ENCODE measurements at regions not wholly inside any gene's neighbourhood (a gene's known extent, or its start where the extent isn't known, plus 50 kb on each side); places are given as distances from the start of the nearest gene placed in this dataset.

DNA sequence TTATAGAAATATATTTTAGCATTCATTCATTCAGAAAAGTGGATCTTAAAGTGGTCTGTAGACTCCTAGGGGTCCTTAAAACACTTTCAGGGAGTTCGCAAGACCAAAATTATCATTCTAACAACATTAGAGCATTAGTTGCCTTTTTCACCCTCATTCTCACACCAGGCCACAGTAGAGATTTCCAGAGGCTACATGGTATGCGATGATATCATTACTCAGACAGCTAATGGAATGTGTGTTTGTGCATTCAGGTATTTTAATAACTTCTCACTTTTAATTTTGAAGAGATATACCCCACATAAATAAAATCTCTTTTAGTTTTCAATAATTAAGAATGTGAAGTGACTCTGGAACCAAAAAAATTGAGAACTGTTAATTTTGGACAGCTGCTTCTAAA is 206.9 kb downstream of the NSUN3 start:
- no peak for DNase-seq

DNA sequence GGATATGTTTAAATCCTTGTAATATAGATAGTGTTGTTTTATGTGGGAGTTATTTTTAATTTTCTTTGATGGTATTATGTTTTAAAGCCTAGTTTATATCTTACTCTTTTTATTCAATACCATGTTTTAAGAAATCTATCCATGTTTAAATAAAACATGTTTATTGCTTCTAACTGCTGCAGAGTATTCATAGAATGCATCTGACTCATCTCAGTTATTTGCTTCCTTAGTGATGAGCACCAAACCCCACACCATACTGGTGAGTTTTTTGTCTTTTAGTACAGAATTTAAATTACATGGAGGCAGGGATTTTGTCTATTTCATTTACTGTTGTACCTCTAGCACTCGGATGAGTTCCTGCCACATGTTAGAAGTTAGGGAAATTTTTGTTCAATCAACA is 209.2 kb downstream of the NSUN3 start:
- no peak for DNase-seq

DNA sequence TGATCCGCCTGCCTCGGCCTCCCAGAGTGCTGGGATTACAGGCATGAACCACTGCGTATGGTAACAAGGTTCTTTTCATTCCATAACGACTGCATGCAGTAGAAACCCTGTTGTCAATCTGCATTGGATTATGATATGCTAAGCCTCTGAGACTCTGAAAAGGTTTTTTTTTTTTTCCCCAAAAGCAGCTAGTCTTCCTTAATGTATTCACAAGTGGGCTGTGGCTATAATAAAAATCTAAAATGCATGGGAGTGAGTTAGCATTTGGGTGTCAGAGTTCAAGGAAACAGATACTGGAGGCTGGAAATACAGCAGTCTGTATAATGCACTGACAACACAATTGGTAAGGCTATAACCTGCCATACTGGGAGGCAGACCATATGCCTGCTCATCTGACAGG is 218.1 kb downstream of the NSUN3 start:
- no peak for DNase-seq

DNA sequence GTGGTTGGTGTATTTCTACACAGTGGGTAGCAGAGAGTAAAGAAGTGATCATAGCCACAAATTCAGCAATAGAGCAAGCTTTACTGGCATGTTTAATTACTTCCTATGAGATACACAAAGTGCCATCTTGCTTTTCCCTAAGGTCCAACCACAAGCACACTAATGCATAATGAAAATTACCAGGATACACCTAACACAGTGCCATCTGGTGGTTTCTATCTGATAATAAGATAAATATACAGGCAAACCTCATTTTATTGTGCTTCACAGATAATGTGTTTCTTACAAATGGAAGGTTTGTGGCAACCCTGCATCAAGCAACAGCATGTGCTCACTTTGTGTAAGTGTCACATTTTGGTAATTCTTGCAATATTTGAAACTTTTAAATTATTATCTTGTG is 223.0 kb downstream of the NSUN3 start:
- DNase-seq = no peak

DNA sequence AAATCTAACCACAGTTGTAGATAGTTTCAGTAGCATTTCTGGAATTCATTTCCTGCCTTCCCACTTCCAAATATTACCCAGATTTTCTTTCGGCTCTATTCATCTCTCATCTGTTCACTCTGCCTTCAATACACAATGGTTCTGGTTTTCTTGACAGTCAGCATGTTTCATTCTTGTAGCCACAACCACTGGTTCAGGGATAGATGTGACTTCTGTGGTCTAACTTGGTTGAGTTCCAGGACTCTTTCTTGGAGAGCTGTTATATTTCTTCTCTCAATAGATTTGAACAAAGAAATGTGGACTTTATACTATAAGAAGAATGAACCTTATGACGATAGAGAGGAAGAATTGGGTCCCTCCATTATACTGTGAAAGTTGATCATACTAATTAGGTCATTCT is 228.8 kb downstream of the NSUN3 start:
- DNase-seq = no peak

DNA sequence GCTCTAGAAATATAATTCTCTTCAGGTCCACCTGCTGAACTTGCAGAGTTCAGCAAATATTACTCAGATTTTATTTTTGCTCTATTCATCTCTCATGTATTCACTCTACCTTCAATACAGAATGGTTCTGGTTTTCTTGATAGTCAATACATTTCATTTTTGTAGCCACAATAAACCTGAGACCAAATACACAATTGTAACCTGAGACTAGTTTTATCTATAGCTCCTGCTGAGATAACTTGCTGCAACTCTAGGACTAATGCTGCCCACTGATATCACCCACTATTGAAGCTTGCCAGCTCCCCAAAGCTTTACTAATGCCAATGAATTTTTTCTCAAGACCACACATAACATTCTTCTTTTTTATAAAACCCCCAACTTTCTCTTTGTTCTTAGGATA is 229.3 kb downstream of the NSUN3 start:
- no peak for DNase-seq

DNA sequence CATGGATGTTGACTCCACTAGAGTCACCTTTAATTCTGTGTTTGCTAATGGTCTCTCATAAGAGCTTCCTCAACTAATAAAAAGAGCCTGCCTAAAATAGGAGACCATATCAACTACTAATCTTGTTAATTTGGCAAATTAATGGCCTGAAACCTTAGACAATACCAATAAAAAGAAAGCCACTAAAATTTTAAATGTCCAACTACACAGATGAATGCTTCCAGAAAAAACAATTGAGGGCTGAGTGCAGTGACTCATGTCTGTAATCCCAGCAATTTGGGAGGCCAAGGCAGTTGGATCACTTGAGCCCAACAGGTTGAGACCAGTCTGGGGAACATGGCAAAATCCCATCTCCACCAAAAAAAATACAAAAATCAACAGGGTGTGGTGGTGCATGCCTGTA is 230.9 kb downstream of the NSUN3 start:
- DNase-seq = no peak

DNA sequence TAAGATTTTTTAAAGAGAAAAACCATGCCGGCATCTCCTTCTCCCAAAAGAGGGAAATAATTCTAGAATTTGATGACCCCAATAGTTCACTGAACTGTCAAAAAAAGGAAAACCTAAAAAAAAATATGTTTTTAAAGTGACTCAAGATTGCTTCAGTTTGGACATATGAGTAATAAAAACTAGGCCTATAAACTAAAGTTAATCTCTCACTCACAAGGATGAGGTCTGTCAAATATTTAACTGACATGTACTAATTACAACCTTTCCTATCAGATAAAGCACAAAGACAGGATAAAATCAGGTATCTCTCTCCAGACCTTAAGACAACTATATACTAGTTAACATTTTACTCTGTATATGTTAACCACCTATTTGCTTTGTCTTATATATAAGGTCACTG is 231.9 kb downstream of the NSUN3 start:
- DNase-seq = no peak

DNA sequence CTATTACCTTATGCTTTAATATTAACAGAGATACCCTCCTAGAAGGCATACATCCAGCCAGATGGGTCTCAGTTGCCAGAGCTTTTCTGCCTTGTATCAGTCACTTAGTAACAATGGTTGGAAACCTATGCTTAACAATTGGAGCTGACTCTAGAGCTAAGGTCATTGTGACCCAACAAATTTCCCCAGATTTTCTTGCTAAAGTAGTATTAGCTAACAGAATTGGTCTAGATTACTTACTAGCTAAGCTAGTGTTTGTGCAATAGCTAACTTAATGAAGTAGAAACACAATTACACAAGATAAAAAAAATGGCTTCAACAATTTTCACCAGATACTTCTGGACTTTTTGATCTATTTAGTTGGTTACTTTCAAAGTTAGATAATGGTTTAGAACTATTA is 236.9 kb downstream of the NSUN3 start:
- no peak for DNase-seq

DNA sequence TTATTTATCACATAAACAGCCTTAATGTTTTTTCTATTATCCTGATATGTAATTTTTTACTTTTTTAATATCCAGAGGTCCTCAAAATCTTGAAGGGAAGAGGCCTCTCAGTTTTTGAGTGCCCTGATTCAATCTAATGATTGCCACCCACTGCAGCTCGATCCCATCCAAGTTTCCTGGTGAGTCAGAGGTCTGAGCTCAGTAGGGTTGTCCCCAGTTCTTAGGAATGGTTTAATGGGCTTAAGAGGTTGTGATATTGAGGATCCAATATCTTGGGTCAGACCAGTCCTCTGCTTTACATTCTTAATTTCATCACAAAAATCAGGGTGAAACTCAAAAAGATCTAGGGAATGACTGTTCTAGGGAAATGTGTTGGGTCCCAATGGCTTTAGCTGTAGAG is 238.5 kb downstream of the NSUN3 start:
- DNase-seq = no peak

DNA sequence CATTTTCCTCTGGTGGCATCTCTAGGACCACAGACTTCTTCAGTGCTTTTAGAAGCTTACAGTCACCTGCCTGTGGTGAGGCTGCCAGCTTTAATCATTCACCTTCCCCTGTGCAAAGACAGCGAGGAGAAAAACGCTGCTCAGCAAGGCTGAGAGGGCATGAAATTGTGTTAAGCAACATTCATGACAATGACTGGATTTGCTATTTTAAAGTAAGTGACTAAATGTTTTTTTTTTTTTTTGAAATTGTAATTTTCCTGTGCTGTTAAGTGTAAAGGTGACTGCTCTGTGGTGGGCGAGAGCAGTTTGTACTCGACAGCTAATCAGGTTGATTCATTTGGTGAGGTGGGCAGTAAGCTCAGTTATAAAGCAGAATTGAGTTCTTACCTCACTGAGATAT is 240.4 kb downstream of the NSUN3 start:
- DNase-seq = no peak

DNA sequence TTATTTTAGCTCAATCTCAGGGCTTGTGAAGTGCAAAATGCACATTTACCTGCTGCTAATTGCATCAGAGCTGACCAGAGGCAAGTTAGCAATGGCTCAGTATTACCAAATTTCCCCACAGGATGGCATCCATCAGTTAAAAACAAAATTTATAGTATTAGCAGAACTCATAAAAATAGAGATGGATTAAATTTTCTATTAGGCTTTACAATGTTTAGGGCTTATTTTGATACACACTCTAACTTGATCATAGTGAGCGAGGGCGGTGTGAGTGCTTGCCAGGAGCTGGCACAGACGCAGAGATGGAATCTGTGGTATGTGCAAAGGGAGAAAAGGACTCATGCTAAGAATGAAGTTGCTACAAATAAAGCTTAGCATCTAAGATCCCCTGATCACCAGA is 241.0 kb downstream of the NSUN3 start:
- no peak for DNase-seq

DNA sequence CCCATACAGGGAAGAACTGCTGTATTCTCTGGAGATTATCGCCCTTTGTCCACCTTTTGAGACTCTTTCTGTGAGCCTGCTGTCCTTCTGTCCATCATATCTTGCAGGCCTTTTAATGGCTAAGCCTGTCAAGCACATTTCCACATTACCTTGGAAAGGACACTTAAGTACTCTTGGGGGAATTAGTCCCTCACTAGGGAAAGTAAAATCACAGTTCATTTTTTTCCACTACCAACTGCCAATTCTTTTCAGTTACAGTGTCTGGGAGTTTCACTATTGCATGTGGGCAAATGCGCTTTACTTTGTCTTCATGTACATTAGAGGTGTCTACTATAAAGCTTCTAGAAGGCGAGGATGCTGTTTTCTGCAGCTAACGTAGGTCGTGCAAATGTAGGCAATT is 242.1 kb downstream of the NSUN3 start:
- DNase-seq = no peak

DNA sequence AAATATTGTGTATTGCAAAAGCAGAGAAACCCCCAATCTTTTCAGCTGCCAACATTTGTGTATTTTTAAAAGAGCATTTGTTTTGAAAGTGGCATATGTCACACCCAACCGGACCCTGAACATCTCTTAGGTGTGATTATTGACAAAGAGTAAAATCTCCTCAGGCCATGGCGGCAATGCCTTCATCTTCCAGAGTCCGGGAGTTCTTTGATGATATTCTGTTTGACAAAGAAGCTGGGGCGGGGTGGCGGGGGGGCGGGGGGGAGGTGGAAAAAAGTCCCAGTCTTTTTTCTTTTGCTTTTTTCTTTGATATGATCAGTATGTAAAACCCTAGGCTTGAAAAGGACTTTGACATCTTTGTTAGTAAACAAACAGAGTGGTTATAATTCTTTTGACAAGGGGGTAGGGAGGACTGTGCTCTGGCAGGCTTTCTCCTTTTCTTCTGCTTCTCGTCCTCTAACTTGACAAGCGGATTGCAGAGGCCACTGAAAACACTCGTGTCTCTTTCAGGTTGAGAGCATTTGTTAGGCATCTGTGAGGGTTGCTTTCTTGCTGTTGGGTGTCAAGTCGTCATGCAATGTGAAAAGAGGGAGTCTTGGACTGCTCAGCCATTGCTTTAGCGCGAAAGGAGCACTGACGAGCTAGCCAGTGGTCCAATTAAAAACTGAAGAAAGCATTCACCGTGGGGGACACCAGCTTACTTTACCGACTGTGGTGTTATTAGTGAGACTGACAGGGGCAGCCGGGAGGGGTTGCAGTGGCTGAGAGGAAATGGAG is 243.2 kb downstream of the NSUN3 start:
- DNase-seq = no peak

DNA sequence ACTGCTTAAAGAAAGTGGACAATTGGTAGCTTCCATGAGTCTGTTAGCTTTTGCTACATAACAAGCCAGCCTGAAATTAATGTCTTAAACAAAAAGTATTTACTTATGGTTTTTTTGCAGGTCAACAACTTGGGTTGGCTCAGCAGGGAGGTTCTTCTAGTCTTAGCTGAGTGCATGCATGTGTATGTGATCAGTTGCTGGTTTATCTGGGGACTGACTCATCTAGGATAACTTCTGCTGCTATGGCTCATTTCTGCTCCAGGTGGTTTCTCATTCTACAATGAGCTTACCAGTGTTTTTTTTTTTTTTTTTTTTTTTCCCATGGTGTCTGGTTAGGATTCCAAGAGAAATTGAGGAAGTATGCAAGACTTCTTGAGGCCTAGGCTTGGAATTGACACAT is 244.7 kb downstream of the NSUN3 start:
- DNase-seq = no peak

DNA sequence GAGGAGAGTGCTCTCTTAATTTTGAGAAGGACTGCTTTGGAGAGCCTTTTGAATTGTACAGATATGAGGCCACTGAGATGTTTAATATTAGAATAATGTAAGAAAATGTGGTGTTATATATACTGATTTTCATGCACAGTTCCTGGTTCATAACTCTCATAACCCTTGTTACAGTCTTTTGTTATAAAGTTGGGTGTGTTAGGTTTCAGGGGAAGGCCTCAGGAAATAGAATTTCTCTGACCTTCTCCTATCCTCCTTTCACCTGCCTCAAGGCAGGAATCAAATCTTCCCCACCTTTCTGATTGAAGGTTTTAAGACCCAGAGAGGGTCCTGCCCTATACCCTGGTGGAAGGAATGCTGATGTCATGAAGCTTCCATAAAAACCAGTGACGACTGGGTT is 245.9 kb downstream of the NSUN3 start:
- no peak for DNase-seq

DNA sequence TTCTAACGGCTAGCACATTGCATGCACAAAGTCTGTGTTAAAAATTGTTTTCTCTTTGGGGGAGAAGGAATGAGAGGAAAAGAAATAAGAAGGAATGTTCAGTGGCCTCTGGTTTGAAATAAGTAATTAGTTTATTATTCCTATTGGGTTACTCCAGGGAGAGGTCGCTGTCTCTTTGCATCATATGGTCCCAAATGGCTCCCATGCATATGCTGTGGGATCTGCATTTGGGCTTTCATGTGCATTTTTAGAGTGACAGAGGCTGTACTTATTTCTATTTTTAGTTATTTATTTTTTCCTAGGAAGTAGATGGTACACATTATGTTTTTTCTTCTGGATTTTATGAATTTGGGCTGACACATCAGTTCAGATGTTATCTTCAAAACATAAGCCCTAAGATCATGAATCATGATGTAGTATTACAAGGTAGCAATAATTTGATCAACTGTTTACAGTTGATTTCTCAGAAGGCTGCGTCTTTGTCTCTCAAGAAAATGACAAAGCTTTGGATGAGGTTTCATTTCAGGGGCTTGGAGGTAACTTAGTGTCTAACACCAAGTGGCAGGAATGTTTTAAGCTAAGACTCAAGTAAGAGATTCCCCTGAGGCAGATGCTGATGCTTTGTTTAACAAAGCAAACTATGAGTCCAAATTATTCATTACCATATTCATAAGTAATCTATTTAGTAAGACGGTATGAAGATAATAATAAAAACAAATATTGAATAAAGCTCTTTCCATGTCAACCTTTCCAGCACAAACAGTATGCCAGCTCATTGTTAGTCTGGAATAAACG is 247.7 kb downstream of the NSUN3 start:
- DNase-seq = no peak

DNA sequence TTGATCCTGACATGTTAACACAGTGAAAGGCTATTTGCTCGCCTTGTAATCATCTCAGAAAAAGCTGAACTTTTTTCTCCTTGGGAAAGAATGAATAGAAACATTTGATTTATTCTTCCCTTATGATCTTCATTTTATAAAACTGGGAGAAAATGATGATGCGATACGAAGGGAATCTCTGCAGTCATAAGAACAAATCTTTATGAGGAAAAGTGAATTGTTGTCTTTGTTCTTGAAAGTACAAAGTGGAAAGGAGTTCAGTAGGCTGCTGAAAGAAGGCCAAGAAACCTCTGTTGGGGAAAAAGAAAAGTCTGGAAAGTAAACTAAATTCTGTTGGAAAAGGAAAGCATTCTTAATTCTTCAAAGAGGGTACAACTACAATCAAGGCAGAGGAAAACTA is 248.8 kb downstream of the NSUN3 start:
- DNase-seq = no peak

DNA sequence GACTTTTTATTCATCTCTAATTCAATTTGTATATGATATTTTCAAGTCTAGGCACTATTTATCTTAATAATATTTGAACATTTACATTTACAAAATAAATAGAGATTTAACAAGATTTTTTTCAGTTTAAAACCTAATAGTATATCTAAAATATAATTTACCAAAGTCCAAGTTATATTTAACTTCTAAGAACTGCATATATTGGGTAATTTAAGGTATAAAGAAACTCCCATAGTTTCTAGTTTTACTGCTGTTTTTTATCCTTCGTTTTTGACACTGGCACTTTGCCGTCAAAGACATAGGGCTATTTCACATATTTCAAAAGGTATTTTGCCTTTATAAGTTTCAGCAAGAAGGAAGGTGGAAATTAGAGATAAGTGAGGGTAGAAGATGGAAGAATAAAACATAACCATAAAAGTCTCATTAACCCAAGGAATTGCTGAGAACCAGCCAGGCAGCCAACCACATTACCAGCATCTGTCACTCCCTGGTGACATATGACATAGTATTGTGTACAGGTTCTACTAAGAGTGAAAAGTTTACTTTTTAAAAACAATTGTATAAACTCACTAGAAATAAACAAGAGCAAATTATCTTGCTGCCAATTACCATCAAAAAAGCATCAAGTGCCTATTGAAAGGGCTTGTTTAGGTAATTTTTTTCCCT is 251.5 kb downstream of the NSUN3 start:
- DNase-seq = no peak

DNA sequence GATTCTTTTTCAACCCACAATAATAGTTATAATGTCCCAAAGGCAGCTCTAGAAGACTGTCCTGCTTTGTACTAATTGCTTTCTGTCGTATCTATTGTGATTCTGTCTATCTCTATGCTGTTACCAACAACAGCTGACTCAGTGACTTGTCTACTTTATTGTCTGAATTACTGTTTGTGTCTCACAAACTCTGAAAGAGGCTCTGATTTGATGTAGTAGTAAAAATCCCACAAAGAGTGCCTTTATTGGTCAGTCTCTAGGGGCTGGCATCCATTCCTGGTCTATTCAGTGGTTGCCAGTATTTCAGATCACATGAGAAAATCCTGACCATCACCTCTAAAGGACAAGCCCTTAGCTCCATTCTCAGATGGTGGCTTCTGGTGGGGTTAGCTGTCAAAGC is 254.2 kb downstream of the NSUN3 start:
- no peak for DNase-seq

DNA sequence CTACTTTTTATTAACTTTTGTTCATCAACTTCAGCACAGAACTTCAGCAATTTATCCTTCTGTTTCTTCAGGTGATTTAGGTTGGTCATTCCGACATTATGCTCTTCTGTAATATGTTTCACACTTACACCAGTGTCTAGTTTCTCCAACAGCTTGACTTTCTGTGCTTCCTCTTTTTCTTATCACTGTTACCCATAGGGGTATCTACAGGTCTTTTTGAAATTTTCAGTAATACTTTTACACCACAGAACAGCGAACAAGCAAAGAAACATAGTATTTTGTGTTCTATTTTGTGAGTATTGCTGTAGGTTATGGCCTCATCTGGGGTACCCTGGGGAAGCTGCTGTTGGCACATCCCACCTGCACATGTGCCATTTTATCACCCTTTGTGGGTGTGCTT is 260.7 kb downstream of the NSUN3 start:
- DNase-seq = no peak

DNA sequence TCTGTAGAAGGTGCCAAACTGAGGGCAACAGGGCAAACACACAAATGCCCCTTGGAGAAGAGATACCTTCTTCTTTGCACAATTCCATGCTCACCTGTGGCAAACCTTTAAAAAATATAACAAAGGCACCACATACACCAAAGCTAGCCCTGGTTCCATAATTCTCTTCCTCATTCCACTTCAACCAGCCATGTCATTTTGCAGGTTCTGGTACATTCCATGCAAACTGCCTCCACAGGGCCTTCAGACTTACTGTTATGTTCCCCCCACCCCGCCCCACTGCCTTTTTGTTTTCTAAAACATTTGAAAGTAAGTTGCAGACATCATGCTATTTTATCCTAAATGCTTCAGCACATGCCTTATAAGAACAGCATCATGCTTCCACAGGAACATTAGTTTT is 269.0 kb downstream of the NSUN3 start:
- DNase-seq = no peak

DNA sequence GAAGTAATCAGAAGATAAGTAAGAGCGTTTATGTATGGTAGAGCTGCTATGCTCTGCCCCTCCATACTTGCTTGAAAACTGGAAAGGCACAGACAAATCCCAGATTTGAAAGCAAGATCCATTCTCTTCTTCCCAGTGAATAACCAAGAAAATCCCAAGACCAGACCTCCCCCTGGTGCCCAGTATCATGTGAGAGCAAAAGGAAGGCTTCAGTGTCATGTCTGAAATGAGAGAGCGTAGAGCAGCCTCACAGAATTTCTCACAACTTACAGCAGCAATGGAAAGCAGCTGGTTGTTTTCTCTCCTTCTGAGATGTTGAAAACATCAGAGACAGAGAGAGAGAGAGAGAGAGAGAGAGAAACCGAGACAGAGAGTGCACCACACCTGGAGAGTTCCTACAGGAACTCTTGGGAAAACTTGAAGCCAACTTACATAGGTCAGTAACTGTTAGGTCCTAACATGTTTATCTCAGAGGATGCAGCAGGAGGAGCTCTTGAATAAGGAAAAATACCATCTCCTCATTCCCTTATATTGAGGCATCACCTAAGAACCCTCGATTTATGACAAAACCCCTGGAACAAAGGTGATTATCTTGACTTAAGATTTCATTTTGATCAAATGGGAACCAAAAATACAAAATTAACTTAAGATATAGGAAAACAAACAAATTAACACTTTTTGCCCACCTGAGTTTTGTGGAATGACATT is 273.3 kb downstream of the NSUN3 start:
- no peak for DNase-seq

DNA sequence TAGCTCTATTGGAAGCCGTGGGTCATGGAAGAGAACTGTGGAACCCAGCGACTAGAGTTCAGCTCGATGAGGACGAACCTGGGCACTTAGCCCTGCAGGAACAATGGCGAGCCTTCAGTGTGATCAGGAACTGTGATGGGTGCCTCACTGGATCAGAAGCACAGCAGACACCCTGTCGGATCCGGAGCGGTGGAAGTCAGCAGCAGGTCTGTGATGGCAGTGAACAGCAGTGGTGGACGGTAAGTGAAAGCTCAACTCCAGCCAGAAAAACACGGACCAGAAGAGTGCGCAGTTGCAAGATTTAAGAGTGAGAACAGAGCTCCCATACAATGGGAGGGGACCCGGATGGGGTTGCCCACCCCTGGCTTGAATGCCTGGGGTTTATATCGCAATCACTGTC is 282.2 kb downstream of the NSUN3 start:
- no peak for DNase-seq

All from stimulated activated CD4-positive, alpha-beta T cell treated with anti-CD3 and anti-CD28 coated beads, Interleukin-1b, Interleukin-23, amount 100 ng/mL, for 48 hours (primary cell).